HEK293 (cell line): ENCODE measurements at regions not wholly inside any gene's neighbourhood (a gene's known extent, or its start where the extent isn't known, plus 50 kb on each side); places are given as distances from the start of the nearest gene placed in this dataset.

Experiments used
- CTCF ChIP-seq: fragments of 450-650 bp; formaldehyde crosslinking; IDR thresholded peaks from 2 replicates; pipeline ENCODE4 v1.5.1; 2016; ENCODE audit warnings: missing biosample characterization, missing genetic modification characterization
- KLF17 ChIP-seq: fragments of 450-650 bp; formaldehyde crosslinking; IDR thresholded peaks from 2 replicates; pipeline ENCODE4 v1.5.1; 2016; ENCODE audit warnings: missing biosample characterization, missing genetic modification characterization
- SETDB1 ChIP-seq: IDR thresholded peaks from one replicate; pipeline ENCODE4 v1.6.1; 2017; ENCODE audit warnings: mild to moderate bottlenecking, low read length, moderate library complexity, mixed read lengths; ENCODE audit not compliant: insufficient read length
- ZBTB10 ChIP-seq: fragments of 450-650 bp; formaldehyde crosslinking; IDR thresholded peaks from 2 replicates; pipeline ENCODE4 v1.5.1; 2016; ENCODE audit warnings: missing biosample characterization, missing genetic modification characterization
- ZBTB44 ChIP-seq: fragments of 450-650 bp; IDR thresholded peaks from 2 replicates; pipeline ENCODE4 v1.5.1; 2018; ENCODE audit warnings: missing biosample characterization, mild to moderate bottlenecking, missing genetic modification characterization
- ZNF169 ChIP-seq: fragments of 450-650 bp; formaldehyde crosslinking; IDR thresholded peaks from 2 replicates; pipeline ENCODE4 v1.5.1; 2016; ENCODE audit warnings: missing biosample characterization, missing genetic modification characterization
- ZNF366 ChIP-seq: fragments of 450-650 bp; formaldehyde crosslinking; conservative IDR thresholded peaks from 2 replicates; pipeline ENCODE4 v1.5.1; 2016; ENCODE audit warnings: missing biosample characterization, missing genetic modification characterization

GRCh38 chr7:137167609-137168008 is 175.9 kb downstream of the PTN start:
- no peak for TF ChIP-seq CTCF (tag by site-specific recombination)
- TF ChIP-seq KLF17 (tag by site-specific recombination) = no peak
- no peak for TF ChIP-seq ZNF169 (tag by site-specific recombination)
- TF ChIP-seq ZBTB10 (tag by site-specific recombination) = no peak
- TF ChIP-seq ZNF366 (tag by site-specific recombination) = no peak
- no peak for TF ChIP-seq ZBTB44
- TF ChIP-seq SETDB1 = no peak
